IPS-15b (cell line): ENCODE measurements at regions not wholly inside any gene's neighbourhood (a gene's known extent, or its start where the extent isn't known, plus 50 kb on each side); places are given as distances from the start of the nearest gene placed in this dataset.

Experiments used
- H3K27me3 ChIP-seq: one replicate; pipeline ENCODE4 v1.6.1; 2013; ENCODE audit warnings: low read length; ENCODE audit not compliant: control insufficient read depth, insufficient read depth
- H3K36me3 ChIP-seq: one replicate; pipeline ENCODE4 v1.6.1; 2013; ENCODE audit warnings: low read length; ENCODE audit not compliant: control insufficient read depth, insufficient read depth
- H3K4me1 ChIP-seq: one replicate; pipeline ENCODE4 v1.6.1; 2013; ENCODE audit warnings: mild to moderate bottlenecking, low read length; ENCODE audit not compliant: control insufficient read depth, insufficient read depth
- H3K4me3 ChIP-seq: one replicate; pipeline ENCODE4 v1.5.1; 2013; ENCODE audit warnings: low read depth, low read length
- H3K9ac ChIP-seq: one replicate; pipeline ENCODE4 v1.6.1; 2013; ENCODE audit warnings: low read depth, mild to moderate bottlenecking, low read length
- H3K9me3 ChIP-seq: one replicate; pipeline ENCODE4 v1.6.1; 2013; ENCODE audit warnings: mild to moderate bottlenecking, low read length; ENCODE audit not compliant: control insufficient read depth, insufficient read depth

GRCh38 chr17:77763575-77763974 is 194.9 kb upstream of the TNRC6C start:
- Histone ChIP-seq H3K9me3 (no peaks in the 10 kb centered on the region), H3K4me3 (no peak overlapping the region), H3K4me1 (peaks cover 3% of the 10 kb centered on the region)

GRCh38 chr17:77765292-77765691 is 193.2 kb upstream of the TNRC6C start:
- peaks cover 3% of the 10 kb centered on the region for H3K4me1 ChIP-seq
- H3K9ac ChIP-seq = no peak overlapping the region
- H3K9me3 ChIP-seq = no peaks in the 10 kb centered on the region
- no peak overlapping the region for H3K4me3 ChIP-seq
- no peaks in the 10 kb centered on the region for H3K27me3 ChIP-seq
- H3K36me3 ChIP-seq = no peaks in the 10 kb centered on the region

More at GRCh38 chr17:77763575-77763974, 194.9 kb upstream of the TNRC6C start:
- Histone ChIP-seq H3K27me3 (no peaks in the 10 kb centered on the region), H3K9ac (no peak overlapping the region), H3K36me3 (no peaks in the 10 kb centered on the region)

GRCh38 chr17:77767148-77767547 is 191.4 kb upstream of the TNRC6C start:
- Histone ChIP-seq H3K9ac (no peak overlapping the region), H3K36me3 (no peaks in the 10 kb centered on the region), H3K9me3 (no peaks in the 10 kb centered on the region), H3K4me1 (peaks cover 3% of the 10 kb centered on the region), H3K4me3 (no peak overlapping the region), H3K27me3 (no peaks in the 10 kb centered on the region)

GRCh38 chr17:77768248-77768852 is 190.2 kb upstream of the TNRC6C start:
- Histone ChIP-seq H3K4me3 (no peak overlapping the region), H3K36me3 (no peaks in the 10 kb centered on the region), H3K27me3 (no peaks in the 10 kb centered on the region), H3K4me1 (peaks cover 3% of the 10 kb centered on the region), H3K9ac (no peak overlapping the region), H3K9me3 (no peaks in the 10 kb centered on the region)

- no peak overlapping the region for H3K4me3 ChIP-seq
- H3K27me3 ChIP-seq = no peaks in the 10 kb centered on the region
- no peaks in the 10 kb centered on the region for H3K36me3 ChIP-seq
- peaks cover 3% of the 10 kb centered on the region for H3K4me1 ChIP-seq
- H3K9ac ChIP-seq = no peak overlapping the region
- H3K9me3 ChIP-seq = no peaks in the 10 kb centered on the region
Observed at GRCh38 chr17:77769215-77769614, 189.3 kb upstream of the TNRC6C start.

- Histone ChIP-seq H3K4me3 (no peak overlapping the region), H3K9me3 (no peaks in the 10 kb centered on the region), H3K36me3 (no peaks in the 10 kb centered on the region), H3K4me1 (peaks cover 3% of the 10 kb centered on the region), H3K27me3 (no peaks in the 10 kb centered on the region), H3K9ac (no peak overlapping the region)
Observed at GRCh38 chr17:77769762-77770161, 188.7 kb upstream of the TNRC6C start.

GRCh38 chr17:77770331-77771105 is 188.0 kb upstream of the TNRC6C start:
- Histone ChIP-seq H3K4me3 (no peak overlapping the region), H3K27me3 (no peaks in the 10 kb centered on the region), H3K9ac (no peak overlapping the region), H3K36me3 (no peaks in the 10 kb centered on the region), H3K4me1 (peaks cover 3% of the 10 kb centered on the region), H3K9me3 (no peaks in the 10 kb centered on the region)

GRCh38 chr17:77771145-77771544 is 187.4 kb upstream of the TNRC6C start:
- peaks cover 3% of the 10 kb centered on the region for H3K4me1 ChIP-seq

GRCh38 chr17:77771587-77771986 is 186.9 kb upstream of the TNRC6C start:
- H3K4me1 ChIP-seq = peaks cover 3% of the 10 kb centered on the region
- no peaks in the 10 kb centered on the region for H3K27me3 ChIP-seq
- H3K9me3 ChIP-seq = no peaks in the 10 kb centered on the region
- H3K4me3 ChIP-seq = no peak overlapping the region
- H3K36me3 ChIP-seq = no peaks in the 10 kb centered on the region
- H3K9ac ChIP-seq = no peak overlapping the region

More at GRCh38 chr17:77771145-77771544, 187.4 kb upstream of the TNRC6C start:
- H3K9me3 ChIP-seq = no peaks in the 10 kb centered on the region
- no peaks in the 10 kb centered on the region for H3K36me3 ChIP-seq
- H3K27me3 ChIP-seq = no peaks in the 10 kb centered on the region
- no peak overlapping the region for H3K9ac ChIP-seq
- H3K4me3 ChIP-seq = no peak overlapping the region

- no peak overlapping the region for H3K4me3 ChIP-seq
- no peaks in the 10 kb centered on the region for H3K27me3 ChIP-seq
- no peak overlapping the region for H3K9ac ChIP-seq
- H3K4me1 ChIP-seq = peaks cover 3% of the 10 kb centered on the region
- no peaks in the 10 kb centered on the region for H3K36me3 ChIP-seq
- H3K9me3 ChIP-seq = no peaks in the 10 kb centered on the region
Observed at GRCh38 chr17:77771998-77772397, 186.5 kb upstream of the TNRC6C start.

- Histone ChIP-seq H3K4me1 (peaks cover 3% of the 10 kb centered on the region), H3K9me3 (no peaks in the 10 kb centered on the region), H3K36me3 (no peaks in the 10 kb centered on the region), H3K4me3 (no peak overlapping the region), H3K27me3 (no peaks in the 10 kb centered on the region), H3K9ac (no peak overlapping the region)
Observed at GRCh38 chr17:77772461-77772897, 186.0 kb upstream of the TNRC6C start.

- no peaks in the 10 kb centered on the region for H3K27me3 ChIP-seq
- no peak overlapping the region for H3K9ac ChIP-seq
- H3K9me3 ChIP-seq = no peaks in the 10 kb centered on the region
Observed at GRCh38 chr17:77772899-77773358, 185.6 kb upstream of the TNRC6C start.

More at GRCh38 chr17:77772899-77773358, 185.6 kb upstream of the TNRC6C start:
- H3K4me1 ChIP-seq = peaks cover 3% of the 10 kb centered on the region
- H3K4me3 ChIP-seq = no peak overlapping the region
- no peaks in the 10 kb centered on the region for H3K36me3 ChIP-seq
